Fibroblast of lung (primary cell): ENCODE measurements at regions not wholly inside any gene's neighbourhood (a gene's known extent, or its start where the extent isn't known, plus 50 kb on each side); places are given as distances from the start of the nearest gene placed in this dataset.

Experiments used
- EZH2 ChIP-seq: IDR thresholded peaks from 2 replicates; pipeline ENCODE4 v1.5.1; 2012; ENCODE audit warnings: low read length, control low read depth, mild to moderate bottlenecking; ENCODE audit errors: missing control alignments
- TF ChIP-seq, protein P1 (sequence below), 2 donors: IDR thresholded peaks in 1 of 2; conservative IDR thresholded peaks in 1 of 2; 1 replicate in 1 of 2; 2 replicates in 1 of 2; pipeline ENCODE4 v1.5.1; 2011 to 2012; ENCODE audit warnings: low read length in 2 of 2, control low read depth in 1 of 2, inconsistent platforms in 1 of 2, low read depth in 1 of 2, mild to moderate bottlenecking in 1 of 2

DNA sequence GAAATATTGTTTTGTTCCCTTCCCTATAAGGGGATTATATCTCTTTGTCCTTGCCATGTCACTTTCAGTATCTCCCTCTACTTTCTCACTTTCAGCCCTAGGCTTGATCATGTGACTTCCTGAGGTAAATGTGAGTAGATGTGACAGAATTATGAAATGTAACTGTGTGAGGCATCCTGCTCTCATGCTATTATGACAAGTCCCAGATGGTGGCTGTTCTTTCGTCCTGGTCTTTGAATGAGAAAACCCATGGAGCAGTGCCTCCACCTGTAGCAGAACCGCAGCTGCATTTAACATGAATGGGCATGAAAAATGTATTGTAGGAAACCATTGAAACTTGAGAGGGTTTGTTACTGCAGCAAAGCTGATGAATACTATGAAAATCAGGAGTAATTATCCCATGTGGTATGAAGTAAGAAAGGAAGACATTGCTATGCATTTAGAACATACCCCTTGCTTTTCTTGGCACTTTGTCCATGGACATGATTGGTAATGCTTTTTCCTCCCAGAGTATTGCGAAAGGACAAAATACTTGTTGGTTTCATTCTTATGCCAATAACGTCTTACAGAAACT, 202.2 kb upstream of the GPRIN3 start:
- TF ChIP-seq, protein P1, sequence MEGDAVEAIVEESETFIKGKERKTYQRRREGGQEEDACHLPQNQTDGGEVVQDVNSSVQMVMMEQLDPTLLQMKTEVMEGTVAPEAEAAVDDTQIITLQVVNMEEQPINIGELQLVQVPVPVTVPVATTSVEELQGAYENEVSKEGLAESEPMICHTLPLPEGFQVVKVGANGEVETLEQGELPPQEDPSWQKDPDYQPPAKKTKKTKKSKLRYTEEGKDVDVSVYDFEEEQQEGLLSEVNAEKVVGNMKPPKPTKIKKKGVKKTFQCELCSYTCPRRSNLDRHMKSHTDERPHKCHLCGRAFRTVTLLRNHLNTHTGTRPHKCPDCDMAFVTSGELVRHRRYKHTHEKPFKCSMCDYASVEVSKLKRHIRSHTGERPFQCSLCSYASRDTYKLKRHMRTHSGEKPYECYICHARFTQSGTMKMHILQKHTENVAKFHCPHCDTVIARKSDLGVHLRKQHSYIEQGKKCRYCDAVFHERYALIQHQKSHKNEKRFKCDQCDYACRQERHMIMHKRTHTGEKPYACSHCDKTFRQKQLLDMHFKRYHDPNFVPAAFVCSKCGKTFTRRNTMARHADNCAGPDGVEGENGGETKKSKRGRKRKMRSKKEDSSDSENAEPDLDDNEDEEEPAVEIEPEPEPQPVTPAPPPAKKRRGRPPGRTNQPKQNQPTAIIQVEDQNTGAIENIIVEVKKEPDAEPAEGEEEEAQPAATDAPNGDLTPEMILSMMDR (conservative IDR thresholded peaks at IDR 0.05 in 1 of 2, IDR thresholded peaks at IDR 0.05 in 1 of 2; ENCODE audit: low read depth in 1 of 2, low read length in 2 of 2): no peak
- TF ChIP-seq EZH2: no peak
